ENCODE measurements at regions not wholly inside any gene's neighbourhood (a gene's known extent, or its start where the extent isn't known, plus 50 kb on each side); places are given as distances from the start of the nearest gene placed in this dataset.

- H3K27ac Mint-ChIP-seq, result no peak overlapping the region
Observed at GRCh38 chr14:50013934-50014333, 102.4 kb downstream of the VCPKMT start.

GRCh38 chr14:50014809-50015430 lies 101.5 kb downstream of the VCPKMT start:
- Mint-ChIP-seq H3K4me1 (ENCODE audit: low read depth) (peaks cover 33% of the 10 kb centered on the region), H3K36me3 (ENCODE audit: low read depth) (peaks cover 9% of the 10 kb centered on the region), H3K27ac (no peak overlapping the region), H3K4me3 (no peak overlapping the region), H3K9me3 (peaks cover 10% of the 10 kb centered on the region), H3K27me3 (ENCODE audit: low read depth) (no peaks in the 10 kb centered on the region)
- no peak for DNase-seq
- CTCF ChIA-PET, result interaction anchor here (0.7 to 1.3 kb wide), 4 partner anchors 10 to 381 kb away, joined by 3 to 5 read pairs (median 4); no protein-coding TSS in a partner anchor
- intact Hi-C loops (cut with micrococcal nuclease), result no loop called here

More at GRCh38 chr14:50013934-50014333, 102.4 kb downstream of the VCPKMT start:
- intact Hi-C loops (cut with micrococcal nuclease), result loop anchor here (1.0 to 2.0 kb wide), 2 partner anchors 24 to 49 kb away; no protein-coding TSS in a partner anchor
- peaks cover 2% of the 10 kb centered on the region for H3K36me3 Mint-ChIP-seq (ENCODE audit: low read depth)
- DNase-seq, result no peak
- no peak overlapping the region for H3K4me3 Mint-ChIP-seq
- no peaks in the 10 kb centered on the region for H3K27me3 Mint-ChIP-seq (ENCODE audit: low read depth)
- CTCF ChIA-PET, result no interaction called here
- peaks cover 3% of the 10 kb centered on the region for H3K9me3 Mint-ChIP-seq
- peaks cover 31% of the 10 kb centered on the region for H3K4me1 Mint-ChIP-seq (ENCODE audit: low read depth)

GRCh38 chr14:50015716-50016115 lies 100.7 kb downstream of the VCPKMT start:
- Mint-ChIP-seq H3K9me3 (peaks cover 17% of the 10 kb centered on the region), H3K4me3 (no peak overlapping the region), H3K27ac (no peak overlapping the region), H3K27me3 (ENCODE audit: low read depth) (no peaks in the 10 kb centered on the region), H3K36me3 (ENCODE audit: low read depth) (peaks cover 13% of the 10 kb centered on the region), H3K4me1 (ENCODE audit: low read depth) (peaks cover 37% of the 10 kb centered on the region)
- CTCF ChIA-PET, result interaction anchor here (1.2 to 1.3 kb wide), 2 partner anchors 23 to 89 kb away, joined by 3 to 5 read pairs; no protein-coding TSS in a partner anchor
- DNase-seq, result peak; percentile 53
- intact Hi-C loops (cut with micrococcal nuclease), result no loop called here

- Mint-ChIP-seq H3K4me3 (no peak overlapping the region), H3K27ac (no peak overlapping the region), H3K27me3 (ENCODE audit: low read depth) (no peaks in the 10 kb centered on the region), H3K9me3 (peaks cover 21% of the 10 kb centered on the region), H3K4me1 (ENCODE audit: low read depth) (peaks cover 49% of the 10 kb centered on the region), H3K36me3 (ENCODE audit: low read depth) (peaks cover 19% of the 10 kb centered on the region)
- no peak for DNase-seq
- intact Hi-C loops (cut with micrococcal nuclease), result no loop called here
- CTCF ChIA-PET, result interaction anchor here (0.6 to 1.4 kb wide), 3 partner anchors 18 to 384 kb away, joined by 3 read pairs; no protein-coding TSS in a partner anchor
Observed at GRCh38 chr14:50018201-50018932, 98.0 kb downstream of the VCPKMT start.

GRCh38 chr14:50018933-50019210 lies 97.5 kb downstream of the VCPKMT start:
- intact Hi-C loops (cut with micrococcal nuclease), result no loop called here
- Mint-ChIP-seq H3K27ac (no peak overlapping the region), H3K4me1 (ENCODE audit: low read depth) (peaks cover 50% of the 10 kb centered on the region), H3K27me3 (ENCODE audit: low read depth) (no peaks in the 10 kb centered on the region), H3K4me3 (no peak overlapping the region), H3K9me3 (peaks cover 21% of the 10 kb centered on the region), H3K36me3 (ENCODE audit: low read depth) (peaks cover 19% of the 10 kb centered on the region)
- DNase-seq, result no peak
- CTCF ChIA-PET, result interaction anchor here (0.6 to 1.4 kb wide), 2 partner anchors 20 to 385 kb away, joined by 3 read pairs; no protein-coding TSS in a partner anchor

GRCh38 chr14:50020184-50020583 lies 96.2 kb downstream of the VCPKMT start:
- H3K27me3 Mint-ChIP-seq (ENCODE audit: low read depth), result no peaks in the 10 kb centered on the region
- no peak overlapping the region for H3K27ac Mint-ChIP-seq
- intact Hi-C loops (cut with micrococcal nuclease), result no loop called here
- no peak overlapping the region for H3K4me3 Mint-ChIP-seq
- H3K36me3 Mint-ChIP-seq (ENCODE audit: low read depth), result peaks cover 19% of the 10 kb centered on the region
- peaks cover 21% of the 10 kb centered on the region for H3K9me3 Mint-ChIP-seq
- CTCF ChIA-PET, result interaction anchor here (0.6 kb wide), 1 partner anchor 11 kb away, joined by 3 read pairs; no protein-coding TSS in a partner anchor
- H3K4me1 Mint-ChIP-seq (ENCODE audit: low read depth), result peaks cover 46% of the 10 kb centered on the region
- no peak for DNase-seq

GRCh38 chr14:50020799-50021198 lies 95.6 kb downstream of the VCPKMT start:
- no peak for DNase-seq
- peaks cover 24% of the 10 kb centered on the region for H3K36me3 Mint-ChIP-seq (ENCODE audit: low read depth)
- H3K4me1 Mint-ChIP-seq (ENCODE audit: low read depth), result peaks cover 42% of the 10 kb centered on the region
- no peak overlapping the region for H3K4me3 Mint-ChIP-seq
- intact Hi-C loops (cut with micrococcal nuclease), result loop anchor here (1.0 kb wide), 4 partner anchors 18 to 66 kb away; no protein-coding TSS in a partner anchor
- peaks cover 27% of the 10 kb centered on the region for H3K9me3 Mint-ChIP-seq
- H3K27me3 Mint-ChIP-seq (ENCODE audit: low read depth), result no peaks in the 10 kb centered on the region
- CTCF ChIA-PET, result interaction anchor here (1.3 kb wide), 1 partner anchor 17 kb away, joined by 3 read pairs; no protein-coding TSS in a partner anchor
- peak overlapping the region; percentile 59 for H3K27ac Mint-ChIP-seq

- peak overlapping the region; percentile 59 for H3K27ac Mint-ChIP-seq
- peaks cover 25% of the 10 kb centered on the region for H3K9me3 Mint-ChIP-seq
- intact Hi-C loops (cut with micrococcal nuclease), result loop anchor here (1.0 kb wide), 4 partner anchors 17 to 65 kb away; no protein-coding TSS in a partner anchor
- peak; percentile 50 for DNase-seq
- H3K4me1 Mint-ChIP-seq (ENCODE audit: low read depth), result peaks cover 36% of the 10 kb centered on the region
- H3K36me3 Mint-ChIP-seq (ENCODE audit: low read depth), result peaks cover 25% of the 10 kb centered on the region
- H3K4me3 Mint-ChIP-seq, result peak overlapping the region; percentile 32
- CTCF ChIA-PET, result interaction anchor here (0.6 to 1.3 kb wide), 4 partner anchors 16 to 154 kb away, joined by 3 read pairs; no protein-coding TSS in a partner anchor
- no peaks in the 10 kb centered on the region for H3K27me3 Mint-ChIP-seq (ENCODE audit: low read depth)
Observed at GRCh38 chr14:50021261-50022031, 94.9 kb downstream of the VCPKMT start.

GRCh38 chr14:50022661-50023060 lies 93.7 kb downstream of the VCPKMT start:
- intact Hi-C loops (cut with micrococcal nuclease), result no loop called here
- H3K27me3 Mint-ChIP-seq (ENCODE audit: low read depth), result no peaks in the 10 kb centered on the region
- H3K36me3 Mint-ChIP-seq (ENCODE audit: low read depth), result peaks cover 25% of the 10 kb centered on the region
- H3K27ac Mint-ChIP-seq, result no peak overlapping the region
- H3K4me1 Mint-ChIP-seq (ENCODE audit: low read depth), result peaks cover 33% of the 10 kb centered on the region
- no peak for DNase-seq
- H3K4me3 Mint-ChIP-seq, result no peak overlapping the region
- CTCF ChIA-PET, result no interaction called here
- peaks cover 25% of the 10 kb centered on the region for H3K9me3 Mint-ChIP-seq

GRCh38 chr14:50023671-50024490 lies 92.5 kb downstream of the VCPKMT start:
- intact Hi-C loops (cut with micrococcal nuclease), result no loop called here
- Mint-ChIP-seq H3K4me3 (no peak overlapping the region), H3K4me1 (ENCODE audit: low read depth) (peaks cover 33% of the 10 kb centered on the region), H3K36me3 (ENCODE audit: low read depth) (peaks cover 30% of the 10 kb centered on the region), H3K27ac (no peak overlapping the region), H3K27me3 (ENCODE audit: low read depth) (no peaks in the 10 kb centered on the region), H3K9me3 (peaks cover 25% of the 10 kb centered on the region)
- no peak for DNase-seq
- CTCF ChIA-PET, result interaction anchor here (1.2 kb wide), 1 partner anchor 14 kb away, joined by 4 read pairs; no protein-coding TSS in a partner anchor

- no peak overlapping the region for H3K27ac Mint-ChIP-seq
- H3K36me3 Mint-ChIP-seq (ENCODE audit: low read depth), result peaks cover 22% of the 10 kb centered on the region
- peaks cover 17% of the 10 kb centered on the region for H3K9me3 Mint-ChIP-seq
Observed at GRCh38 chr14:50025073-50025472, 91.3 kb downstream of the VCPKMT start.

More at GRCh38 chr14:50025073-50025472, 91.3 kb downstream of the VCPKMT start:
- no peak for DNase-seq
- Mint-ChIP-seq H3K27me3 (ENCODE audit: low read depth) (no peaks in the 10 kb centered on the region), H3K4me1 (ENCODE audit: low read depth) (peaks cover 31% of the 10 kb centered on the region), H3K4me3 (no peak overlapping the region)
- intact Hi-C loops (cut with micrococcal nuclease), result no loop called here
- CTCF ChIA-PET, result interaction anchor here (0.6 kb wide), 1 partner anchor 125 kb away, joined by 3 read pairs; no protein-coding TSS in a partner anchor
